ENCODE measurements at regions not wholly inside any gene's neighbourhood (a gene's known extent, or its start where the extent isn't known, plus 50 kb on each side); places are given as distances from the start of the nearest gene placed in this dataset.
"Not testable (repeated sequence)": the region's sequence is repeated elsewhere in the genome, so short reads cannot be mapped to it uniquely, and the experiment has no call there.

DNA sequence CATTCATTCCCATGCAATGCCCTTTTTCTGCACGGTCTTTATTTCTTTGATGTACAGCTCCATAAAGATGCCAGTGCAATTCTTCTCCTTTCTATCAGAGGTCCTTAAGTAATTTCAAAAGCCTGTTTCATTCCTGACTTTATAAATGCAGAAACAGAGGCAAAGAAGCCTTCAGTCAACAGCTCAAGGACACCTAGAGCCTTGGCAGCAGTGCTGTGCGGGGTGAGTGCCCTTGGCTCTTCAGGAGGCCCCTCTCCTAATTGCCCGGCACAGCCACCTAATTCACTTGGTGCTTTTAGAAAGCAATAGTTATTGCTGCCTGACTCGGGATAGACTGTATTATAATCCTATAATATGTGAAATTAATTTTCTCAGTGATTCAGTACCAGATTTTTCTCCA, 169.6 kb upstream of the KLF6 start:
- Histone ChIP-seq H3K27ac (no peak overlapping the region), H3K36me3 (ENCODE audit: low read depth, missing control alignments) (no peaks in the 10 kb centered on the region), H3K9me3 (no peaks in the 10 kb centered on the region), H3K27me3 (no peaks in the 10 kb centered on the region), H3K4me1 (peaks cover 4% of the 10 kb centered on the region), H3K4me3 (no peak overlapping the region)
- DNase-seq = no peak
- TF ChIP-seq, protein P1, sequence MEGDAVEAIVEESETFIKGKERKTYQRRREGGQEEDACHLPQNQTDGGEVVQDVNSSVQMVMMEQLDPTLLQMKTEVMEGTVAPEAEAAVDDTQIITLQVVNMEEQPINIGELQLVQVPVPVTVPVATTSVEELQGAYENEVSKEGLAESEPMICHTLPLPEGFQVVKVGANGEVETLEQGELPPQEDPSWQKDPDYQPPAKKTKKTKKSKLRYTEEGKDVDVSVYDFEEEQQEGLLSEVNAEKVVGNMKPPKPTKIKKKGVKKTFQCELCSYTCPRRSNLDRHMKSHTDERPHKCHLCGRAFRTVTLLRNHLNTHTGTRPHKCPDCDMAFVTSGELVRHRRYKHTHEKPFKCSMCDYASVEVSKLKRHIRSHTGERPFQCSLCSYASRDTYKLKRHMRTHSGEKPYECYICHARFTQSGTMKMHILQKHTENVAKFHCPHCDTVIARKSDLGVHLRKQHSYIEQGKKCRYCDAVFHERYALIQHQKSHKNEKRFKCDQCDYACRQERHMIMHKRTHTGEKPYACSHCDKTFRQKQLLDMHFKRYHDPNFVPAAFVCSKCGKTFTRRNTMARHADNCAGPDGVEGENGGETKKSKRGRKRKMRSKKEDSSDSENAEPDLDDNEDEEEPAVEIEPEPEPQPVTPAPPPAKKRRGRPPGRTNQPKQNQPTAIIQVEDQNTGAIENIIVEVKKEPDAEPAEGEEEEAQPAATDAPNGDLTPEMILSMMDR (IDR thresholded peaks at IDR 0.05) = no peak
- TF ChIP-seq POLR2A (IDR thresholded peaks at IDR 0.05) = no peak
- 46 to 51% methylated on average over 4 of the region's 4 CpGs for WGBS, 2 donors
- intact Hi-C loops (cut with DNase I; ENCODE audit: low total_unique reads) = no loop called here

- H3K27me3 ChIP-seq; DNase-seq; H3K27ac ChIP-seq; intact Hi-C loops (cut with DNase I; ENCODE audit: low total_unique reads); H3K4me3 ChIP-seq; H3K36me3 ChIP-seq (ENCODE audit: low read depth, missing control alignments); H3K9me3 ChIP-seq; H3K4me1 ChIP-seq: not testable (repeated sequence)
- 96 to 100% methylated on average over 1 of the region's 1 CpG for WGBS, 2 donors
Observed at GRCh38 chr10:3954007-3954406, 169.0 kb upstream of the KLF6 start.

GRCh38 chr10:3951993-3952392, 167.0 kb upstream of the KLF6 start:
- 64 to 77% methylated on average over 12 of the region's 12 CpGs for WGBS, 2 donors
- intact Hi-C loops (cut with DNase I; ENCODE audit: low total_unique reads) = no loop called here
- TF ChIP-seq, protein P1 (IDR thresholded peaks at IDR 0.05) = no peak
- TF ChIP-seq POLR2A (IDR thresholded peaks at IDR 0.05) = no peak
- no peak for DNase-seq
- H3K27ac ChIP-seq = no peak overlapping the region
- H3K4me3 ChIP-seq = no peak overlapping the region
- no peaks in the 10 kb centered on the region for H3K9me3 ChIP-seq
- no peaks in the 10 kb centered on the region for H3K27me3 ChIP-seq
- peaks cover 4% of the 10 kb centered on the region for H3K4me1 ChIP-seq
- H3K36me3 ChIP-seq (ENCODE audit: low read depth, missing control alignments) = no peaks in the 10 kb centered on the region

- DNase-seq = no peak
- no peaks in the 10 kb centered on the region for H3K36me3 ChIP-seq (ENCODE audit: low read depth, missing control alignments)
- 91% methylated on average over 12 of the region's 12 CpGs for WGBS, 2 donors
- no peak overlapping the region for H3K27ac ChIP-seq
- no peaks in the 10 kb centered on the region for H3K9me3 ChIP-seq
- H3K4me1 ChIP-seq = peaks cover 4% of the 10 kb centered on the region
- H3K27me3 ChIP-seq = no peaks in the 10 kb centered on the region
- H3K4me3 ChIP-seq = no peak overlapping the region
- no peak for TF ChIP-seq POLR2A (IDR thresholded peaks at IDR 0.05)
- TF ChIP-seq, protein P1 (IDR thresholded peaks at IDR 0.05) = no peak
- intact Hi-C loops (cut with DNase I; ENCODE audit: low total_unique reads) = no loop called here
Observed at GRCh38 chr10:3950676-3951275, 165.8 kb upstream of the KLF6 start.

GRCh38 chr10:3949711-3950110, 164.7 kb upstream of the KLF6 start:
- H3K9me3 ChIP-seq = no peaks in the 10 kb centered on the region
- intact Hi-C loops (cut with DNase I; ENCODE audit: low total_unique reads) = no loop called here
- no peaks in the 10 kb centered on the region for H3K27me3 ChIP-seq
- H3K36me3 ChIP-seq (ENCODE audit: low read depth, missing control alignments) = no peaks in the 10 kb centered on the region
- H3K27ac ChIP-seq = no peak overlapping the region
- DNase-seq = no peak
- H3K4me1 ChIP-seq = peaks cover 4% of the 10 kb centered on the region
- 52 to 71% methylated on average over 10 of the region's 10 CpGs for WGBS, 2 donors
- no peak for TF ChIP-seq POLR2A (IDR thresholded peaks at IDR 0.05)
- TF ChIP-seq, protein P1 (IDR thresholded peaks at IDR 0.05) = no peak
- no peak overlapping the region for H3K4me3 ChIP-seq

Measured in testis (tissue), 2 donors.